Midbrain (tissue), 1 donor: ENCODE measurements at regions not wholly inside any gene's neighbourhood (a gene's known extent, or its start where the extent isn't known, plus 50 kb on each side); places are given as distances from the start of the nearest gene placed in this dataset.
A peak's percentile ranks its signal among the peaks of the same experiment; 100 is the strongest.

ENCODE experiments used
- DNase-seq: peaks from one replicate; lab custom pipeline; 2025; lab: John Stamatoyannopoulos, UW

DNA sequence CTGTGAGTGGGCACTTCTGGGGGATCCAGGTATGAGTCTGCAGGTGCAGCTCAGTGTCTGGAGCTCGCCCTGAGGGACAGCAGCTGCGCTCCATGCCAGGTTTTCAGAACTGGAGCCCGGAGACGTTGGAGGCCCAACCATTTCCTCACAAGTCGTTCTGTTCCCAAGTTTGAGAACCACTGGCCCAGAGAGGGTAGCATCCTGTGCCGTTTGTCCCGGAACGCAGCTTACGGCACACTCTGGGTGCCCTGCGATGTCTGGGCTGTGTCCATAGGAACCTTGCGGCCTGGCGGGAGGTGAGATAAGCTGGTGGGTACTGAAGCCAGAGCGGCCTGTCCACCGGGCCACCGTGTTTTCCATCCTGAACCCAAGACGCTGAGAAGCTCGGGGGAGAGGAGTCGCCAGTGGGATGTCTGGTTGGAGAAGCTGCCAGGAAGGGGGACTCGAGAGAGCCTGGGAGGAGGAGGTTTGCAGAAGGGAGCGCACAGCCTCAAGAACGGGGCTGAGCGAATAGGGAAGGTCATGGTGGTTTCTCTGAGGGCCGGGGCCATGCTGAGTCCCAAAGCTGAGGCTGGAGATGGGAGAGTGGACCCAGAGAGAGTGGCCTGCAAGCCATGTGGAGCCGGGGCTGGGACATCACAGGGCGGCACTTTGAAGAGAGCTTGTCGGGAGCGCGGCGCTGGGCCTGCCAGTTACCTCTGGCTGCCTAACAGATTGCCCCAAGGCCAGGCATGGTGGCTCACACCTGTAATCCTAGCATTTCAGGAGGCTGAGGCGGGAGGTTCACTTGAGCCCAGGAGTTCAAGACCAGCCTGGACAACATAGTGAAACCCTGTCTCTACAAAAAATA is 211.0 kb upstream of the GSE1 start:
- DNase-seq: no peak

DNA sequence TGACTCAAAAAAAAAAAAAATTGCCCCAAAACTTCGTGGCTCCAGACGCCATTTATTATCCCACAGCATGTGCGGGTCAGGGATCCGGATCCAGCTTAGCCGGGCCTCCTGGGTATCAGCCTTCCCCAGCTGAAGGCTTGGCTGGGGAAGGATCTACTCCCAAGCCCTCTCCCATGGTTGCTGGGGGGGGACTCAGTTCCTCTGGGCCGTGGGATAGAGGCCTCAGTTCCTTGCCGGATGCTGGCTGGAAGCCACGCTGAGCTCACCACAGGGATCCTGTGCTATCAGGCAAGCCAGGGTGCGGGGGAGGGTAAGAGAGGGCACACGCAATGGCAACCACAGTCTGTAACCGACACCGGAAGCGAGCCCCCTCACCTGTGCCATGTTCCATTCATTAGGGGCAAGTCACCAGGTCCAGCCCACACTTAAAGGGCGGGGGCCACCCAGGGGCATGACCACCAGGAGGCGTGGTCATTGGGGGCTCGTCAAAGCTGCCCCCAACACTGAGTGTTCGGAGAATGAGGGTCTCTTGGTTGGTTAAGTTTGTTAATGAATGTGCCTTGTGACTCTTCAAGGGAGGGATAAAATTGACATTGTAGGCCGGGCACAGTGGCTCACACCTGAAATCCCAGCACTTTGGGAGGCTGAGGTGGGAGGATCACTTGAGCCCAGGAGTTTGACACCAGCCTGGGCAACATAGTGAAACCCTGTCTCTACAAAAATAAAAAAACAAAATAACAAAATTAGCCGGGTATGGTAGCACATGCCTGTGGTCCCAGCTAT is 210.0 kb upstream of the GSE1 start:
- DNase-seq: no peak

DNA sequence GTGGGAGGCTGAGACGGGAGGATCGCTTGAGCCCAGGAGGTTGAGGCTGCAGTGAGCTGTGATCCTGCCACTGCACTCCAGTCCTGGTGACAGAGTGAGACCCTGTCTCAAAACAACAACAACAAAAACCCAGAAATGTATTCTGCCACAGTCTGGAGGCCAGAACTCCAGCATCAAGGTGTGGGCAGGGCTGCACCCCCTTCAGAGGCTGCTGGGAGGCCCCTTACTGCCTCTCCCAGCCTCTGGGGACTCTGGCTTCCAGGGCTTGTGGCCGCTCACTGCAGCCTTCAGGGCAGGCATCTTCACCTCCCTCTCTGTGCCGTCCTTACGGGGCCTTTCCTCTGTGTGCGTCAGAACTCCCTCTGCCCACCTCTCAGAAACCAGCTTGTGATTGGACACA is 209.4 kb upstream of the GSE1 start:
- DNase-seq: no peak

DNA sequence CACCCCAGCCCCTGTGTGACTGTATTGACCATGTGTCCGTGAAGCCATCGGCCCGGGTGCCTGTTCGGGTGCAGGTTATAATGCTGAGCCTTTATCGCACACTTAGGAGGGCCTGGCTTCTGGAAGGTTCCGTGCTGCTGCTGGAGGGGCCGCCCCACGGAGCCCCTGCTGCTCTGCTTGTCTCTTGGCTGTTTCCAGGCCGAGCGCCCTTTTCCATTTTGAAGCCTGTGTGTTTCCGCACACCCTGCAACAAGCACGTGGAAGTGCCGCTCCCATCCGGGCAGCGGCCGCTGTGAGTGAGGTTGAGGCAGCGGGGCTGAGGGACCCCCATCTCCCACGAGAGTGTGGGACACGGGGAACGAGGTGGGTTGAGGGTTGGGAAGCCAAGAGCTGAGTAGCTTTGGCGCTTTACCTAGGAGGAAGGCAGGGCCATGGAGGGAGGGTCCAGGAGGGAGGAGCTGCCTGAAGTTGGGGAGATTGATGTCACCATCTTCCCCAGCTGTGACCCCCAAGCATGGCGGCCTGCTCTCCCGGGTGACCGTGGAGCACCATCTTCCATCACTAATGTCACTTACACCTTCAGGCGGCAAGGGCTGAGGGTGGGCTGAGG is 200.1 kb upstream of the GSE1 start:
- DNase-seq: no peak

DNA sequence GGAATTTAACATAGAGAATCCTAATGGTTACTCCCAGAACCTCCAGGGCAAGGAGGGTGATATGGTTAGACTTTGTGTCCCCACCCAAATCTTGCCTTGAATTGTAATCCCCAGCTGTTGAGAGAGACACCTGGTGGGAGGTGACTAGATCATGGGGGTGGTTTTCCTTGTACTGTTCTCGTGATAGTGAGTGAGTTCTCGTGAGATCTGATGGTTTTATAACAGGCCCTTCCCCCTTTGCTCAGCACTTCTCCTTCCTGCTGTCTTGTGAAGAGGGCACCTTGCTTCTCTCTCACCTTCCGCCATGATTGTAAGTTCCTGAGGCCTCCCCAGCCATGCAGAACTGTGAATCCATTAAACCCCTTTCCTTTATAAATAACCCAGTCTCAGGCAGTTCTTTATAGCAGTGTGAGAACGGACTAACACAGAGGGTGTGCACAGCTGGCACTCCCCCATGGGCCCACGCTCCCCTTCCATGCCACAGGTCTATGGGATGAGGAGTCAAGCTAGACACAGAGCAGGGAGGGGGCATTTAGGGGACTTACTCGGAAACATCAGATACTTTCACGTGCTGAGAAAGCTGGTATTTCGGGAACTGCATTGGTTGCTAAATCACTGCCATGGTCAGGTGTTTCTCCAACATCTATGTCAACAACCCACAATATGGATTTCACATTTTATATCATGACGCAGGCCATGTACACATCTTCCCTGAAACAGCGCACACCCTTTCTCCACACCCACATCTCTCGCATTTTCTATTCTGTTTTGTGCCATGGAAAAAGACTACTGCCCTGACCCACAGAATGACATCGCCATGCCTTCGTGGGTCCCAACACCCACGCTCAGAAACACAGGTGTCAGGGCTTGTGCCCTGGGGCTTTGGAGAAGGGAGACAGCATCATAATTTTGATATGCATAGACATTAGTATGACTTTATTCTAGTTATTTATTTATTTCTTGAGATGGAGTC is 199.1 kb upstream of the GSE1 start:
- no peak for DNase-seq

DNA sequence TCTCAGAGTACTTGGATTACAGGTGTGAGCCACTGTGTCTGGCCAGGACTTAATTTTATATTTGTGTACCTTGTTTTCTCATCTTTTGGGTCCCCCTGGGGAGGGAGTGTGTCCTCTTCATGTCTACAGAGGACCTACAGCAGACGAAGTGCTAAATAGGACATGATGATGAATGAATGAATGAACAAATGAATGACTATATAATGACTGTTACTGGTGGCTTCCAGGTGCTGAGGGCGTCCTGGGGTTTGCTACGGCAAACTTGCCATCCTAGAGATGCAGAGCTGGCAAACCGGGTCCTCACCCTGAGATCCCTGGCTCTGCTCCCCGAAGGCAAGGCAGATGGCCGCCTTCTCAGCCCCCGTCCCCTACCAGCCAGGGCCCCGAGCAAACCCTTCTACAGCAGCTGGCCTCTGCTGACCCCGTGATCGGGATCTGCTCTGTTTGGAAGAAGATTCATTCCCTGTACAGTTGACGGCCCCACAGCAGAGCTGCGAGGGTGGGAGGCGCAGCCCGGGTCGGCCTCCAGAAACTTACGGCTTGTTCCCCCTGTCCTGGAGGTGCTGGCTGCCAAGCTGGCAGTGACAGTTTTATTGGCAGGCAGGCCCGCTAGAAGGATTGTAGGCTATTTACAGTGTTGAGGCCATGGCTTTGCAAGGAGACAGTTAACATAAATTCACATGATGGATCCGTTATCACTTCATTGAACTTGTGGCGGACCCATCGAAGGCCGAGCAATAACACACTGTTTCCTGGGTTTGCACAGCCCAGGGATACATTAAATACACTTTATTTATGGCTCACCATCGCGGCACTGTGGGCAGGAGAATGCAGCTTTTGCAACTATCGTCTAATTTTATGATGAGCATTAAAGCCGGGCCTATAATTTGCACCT is 197.7 kb upstream of the GSE1 start:
- DNase-seq: no peak

DNA sequence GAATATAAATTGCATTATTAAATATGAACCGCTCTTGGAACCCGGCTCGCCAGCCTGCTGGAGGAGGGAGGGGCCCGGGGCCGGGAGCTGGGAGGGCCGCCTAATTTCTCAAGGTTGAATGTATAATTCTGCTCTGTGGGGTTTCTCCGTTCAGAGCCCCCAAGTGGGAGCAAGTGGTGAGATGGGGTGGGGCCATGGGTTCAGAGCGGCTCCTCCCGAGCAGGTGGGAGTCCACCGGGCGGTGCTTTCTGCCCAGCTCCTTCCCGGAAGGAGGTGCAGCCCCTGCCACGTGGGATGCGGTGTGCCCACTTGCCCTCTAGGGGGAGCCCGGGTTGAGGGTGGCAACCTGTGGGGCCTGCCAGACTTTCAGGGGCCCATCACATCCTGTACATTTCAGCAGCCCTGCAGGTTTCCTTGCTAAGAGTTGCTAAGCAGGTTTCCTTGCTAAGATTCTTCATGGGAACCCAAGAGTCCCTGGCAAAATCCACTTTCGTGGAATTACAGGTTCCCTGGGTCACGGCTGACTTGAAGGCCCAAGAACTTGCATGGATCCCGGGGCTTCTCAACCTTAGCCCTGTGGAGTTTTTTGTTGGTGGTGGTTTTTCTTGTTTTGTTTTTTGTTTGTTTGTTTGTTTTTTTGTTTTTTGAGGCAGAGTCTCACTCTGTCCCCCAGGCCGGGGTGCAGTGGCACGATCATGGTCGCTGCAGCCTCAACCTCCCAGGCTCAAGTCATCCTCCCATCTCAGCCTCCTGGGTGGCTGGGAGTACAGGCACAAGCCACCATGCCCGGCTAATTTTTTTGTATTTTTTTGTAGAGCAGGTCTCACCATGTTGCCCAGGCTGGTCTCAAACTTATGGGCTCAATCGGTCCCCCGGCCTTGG is 196.7 kb upstream of the GSE1 start:
- peak; percentile 5 for DNase-seq

DNA sequence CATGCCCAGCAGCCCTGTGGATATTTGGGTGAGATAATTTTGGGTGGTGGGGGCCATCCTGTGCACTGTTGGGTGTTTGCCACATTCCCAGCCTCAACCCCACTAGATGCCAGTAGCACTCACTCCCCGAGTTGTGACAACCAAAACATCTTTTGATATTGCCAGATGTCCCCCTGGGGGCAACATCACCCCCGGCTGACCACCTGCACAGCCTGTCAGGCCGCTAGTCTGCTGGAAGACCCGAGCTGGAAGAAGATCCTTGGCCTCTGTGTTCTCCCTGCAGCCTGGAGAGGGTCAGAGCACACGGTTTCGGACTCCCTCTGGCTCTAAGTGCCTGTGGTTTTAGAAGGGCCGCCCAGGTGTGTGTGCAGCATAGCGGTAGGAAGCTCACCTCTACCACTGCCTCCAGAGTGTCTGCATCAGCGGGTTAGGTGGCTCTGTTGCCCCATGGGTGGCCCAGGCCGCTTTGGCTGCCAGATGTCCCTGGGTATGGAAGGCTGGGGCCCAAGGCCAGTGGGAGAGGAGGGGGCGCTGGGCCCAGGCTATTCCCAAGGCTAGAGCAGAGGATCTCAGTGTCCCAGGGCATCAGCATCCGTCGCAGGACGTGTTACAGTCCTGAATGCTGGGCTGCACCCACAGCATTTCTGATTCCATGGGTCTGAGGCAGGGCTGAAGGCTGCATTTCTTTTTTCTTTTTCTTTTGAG is 195.8 kb upstream of the GSE1 start:
- DNase-seq: no peak

DNA sequence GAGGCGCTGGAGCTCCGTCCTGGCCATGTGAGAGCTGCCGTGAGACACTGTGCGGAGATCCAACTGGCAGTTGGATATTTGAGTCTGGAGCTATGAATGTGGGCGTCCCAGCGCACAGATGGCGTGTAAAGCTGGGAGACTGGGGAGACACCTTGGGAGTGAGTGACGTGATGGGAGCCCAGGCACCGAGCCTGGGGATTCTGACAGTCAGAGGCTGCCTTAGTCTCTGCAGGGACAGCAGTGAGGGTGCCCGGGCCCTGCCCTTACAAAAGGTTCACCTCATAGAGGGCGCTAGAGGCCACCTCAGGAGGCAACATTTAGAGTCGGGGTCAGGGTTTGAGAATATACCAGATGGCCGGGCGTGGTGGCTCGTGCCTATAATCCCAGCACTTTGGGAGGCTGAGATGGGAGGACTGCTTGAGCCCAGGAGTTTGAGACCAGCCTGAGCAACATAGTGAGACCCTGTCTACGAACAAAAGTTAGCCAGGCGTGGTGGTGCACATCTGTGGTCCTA is 194.1 kb upstream of the GSE1 start:
- DNase-seq: no peak

DNA sequence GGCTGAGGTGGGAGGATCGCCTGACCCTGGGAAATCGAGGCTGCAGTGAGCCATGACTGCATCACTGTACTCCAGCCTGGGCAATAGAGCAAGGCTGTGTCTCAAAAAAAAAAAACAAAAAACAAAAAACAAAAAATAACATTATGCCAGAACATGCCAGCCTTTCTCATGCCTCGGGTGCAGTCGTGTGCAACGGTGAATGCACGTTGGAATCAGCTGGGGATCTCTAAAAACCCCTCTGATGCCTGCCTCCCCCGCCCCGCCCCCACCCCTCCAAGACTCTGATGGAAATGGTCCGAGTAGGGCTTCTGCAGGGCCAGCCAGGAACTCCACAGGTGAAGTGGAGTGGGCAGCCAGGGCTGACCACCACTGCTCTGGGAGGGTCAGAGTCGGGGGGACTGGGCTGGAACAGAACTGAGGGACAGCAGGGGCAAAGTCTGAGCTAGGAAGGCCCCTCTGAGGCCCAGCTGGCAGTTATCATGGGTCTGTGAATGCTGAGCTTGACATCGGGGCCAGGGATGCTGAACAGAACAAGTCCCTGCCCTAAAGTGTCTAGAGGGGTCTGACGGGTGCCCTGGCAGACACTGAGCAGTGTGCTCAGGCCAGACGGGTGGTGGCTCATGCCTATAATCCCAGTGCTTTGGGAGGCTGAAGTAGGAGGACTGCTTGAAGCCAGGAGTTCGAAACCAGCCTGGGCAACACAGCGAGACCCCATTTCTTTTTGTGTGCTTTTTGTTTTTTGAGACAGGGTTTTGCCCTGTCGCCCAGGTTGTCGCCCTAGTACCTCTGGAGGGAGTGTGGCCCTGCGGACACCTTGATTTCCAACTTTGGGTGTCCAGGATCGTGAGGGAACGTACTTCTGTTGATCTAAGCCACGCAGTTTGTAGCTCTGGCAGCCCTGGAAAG is 193.4 kb upstream of the GSE1 start:
- no peak for DNase-seq

DNA sequence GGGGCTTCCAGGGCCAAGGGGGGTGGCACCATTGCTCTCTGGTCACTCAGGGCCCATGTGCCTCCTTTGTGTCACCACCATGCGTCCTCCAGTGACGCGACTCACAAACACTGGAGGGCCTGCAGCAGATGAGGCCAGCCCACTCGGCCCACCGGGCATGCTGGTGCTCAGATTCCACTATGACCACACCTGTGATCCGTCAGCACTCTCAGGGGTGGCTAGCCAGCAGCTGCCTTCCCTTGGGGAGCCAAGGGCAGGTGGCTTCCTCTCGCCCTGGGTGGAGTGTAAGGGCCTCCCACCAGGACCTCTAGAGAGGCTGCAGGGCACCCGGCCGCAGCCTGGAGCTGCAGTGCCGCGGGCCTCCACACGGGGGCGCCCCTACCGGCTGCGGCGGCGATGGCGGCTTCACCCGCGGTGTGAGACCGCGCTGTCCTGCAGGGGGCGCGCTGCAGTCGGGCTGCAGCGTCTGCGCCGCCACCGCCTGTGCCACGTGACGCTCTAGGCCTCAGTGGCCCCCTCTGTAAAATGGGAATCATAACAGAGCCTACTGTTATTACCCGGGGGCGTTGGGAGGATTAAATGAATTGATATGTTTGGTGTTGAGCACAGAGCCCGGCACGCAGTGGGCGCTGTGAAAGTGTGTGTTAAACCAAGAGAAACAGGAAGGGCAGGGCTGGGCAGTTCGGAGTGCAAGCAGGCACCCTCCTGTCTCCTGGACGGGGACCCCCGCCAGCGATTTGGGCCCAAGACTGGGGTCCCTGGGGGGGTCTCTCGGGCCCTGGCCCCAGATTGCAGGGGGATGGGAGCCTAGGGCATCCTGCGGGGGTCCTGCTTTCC is 192.4 kb upstream of the GSE1 start:
- no peak for DNase-seq

DNA sequence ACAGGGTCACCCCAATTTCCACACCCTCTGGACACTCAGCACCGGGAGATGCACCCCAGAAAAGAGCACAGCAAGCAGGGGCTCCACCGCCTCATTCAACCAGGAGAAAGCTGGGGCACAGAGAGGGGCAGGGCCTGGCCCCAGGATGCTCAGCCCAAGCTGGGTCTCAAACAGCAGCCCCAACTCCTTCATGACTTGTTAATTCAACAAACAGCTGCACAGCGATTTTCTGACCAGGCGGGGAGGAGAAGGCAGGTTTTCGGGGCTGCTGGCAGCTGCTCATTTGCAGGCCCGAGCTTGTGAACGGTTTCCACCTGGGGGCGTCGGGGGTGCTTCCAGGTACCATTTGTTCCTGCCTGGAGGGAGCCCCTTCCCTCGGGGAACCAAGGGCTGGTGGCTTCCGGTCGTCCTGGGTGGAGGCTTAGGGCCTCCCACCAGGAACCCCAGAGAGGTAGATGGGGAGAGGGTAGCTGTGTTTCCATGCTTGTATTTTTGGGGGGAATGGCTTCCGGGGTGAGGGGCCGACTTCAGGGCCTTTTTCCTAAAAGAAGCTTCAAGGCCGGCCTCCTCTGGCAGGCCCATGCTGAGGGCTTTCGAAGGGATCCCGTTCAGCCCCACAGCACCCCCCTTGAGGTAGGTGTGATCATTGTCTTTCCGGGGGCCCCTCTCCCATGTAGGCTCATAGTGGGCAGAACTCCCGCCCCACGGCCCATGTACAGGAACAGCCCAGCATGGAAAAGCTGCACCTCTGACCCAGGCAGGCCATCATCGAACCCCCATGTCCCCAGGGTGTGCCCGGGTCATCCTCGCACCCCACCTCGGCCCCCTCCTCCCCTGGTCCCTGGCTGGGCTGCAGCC is 191.6 kb upstream of the GSE1 start:
- no peak for DNase-seq

DNA sequence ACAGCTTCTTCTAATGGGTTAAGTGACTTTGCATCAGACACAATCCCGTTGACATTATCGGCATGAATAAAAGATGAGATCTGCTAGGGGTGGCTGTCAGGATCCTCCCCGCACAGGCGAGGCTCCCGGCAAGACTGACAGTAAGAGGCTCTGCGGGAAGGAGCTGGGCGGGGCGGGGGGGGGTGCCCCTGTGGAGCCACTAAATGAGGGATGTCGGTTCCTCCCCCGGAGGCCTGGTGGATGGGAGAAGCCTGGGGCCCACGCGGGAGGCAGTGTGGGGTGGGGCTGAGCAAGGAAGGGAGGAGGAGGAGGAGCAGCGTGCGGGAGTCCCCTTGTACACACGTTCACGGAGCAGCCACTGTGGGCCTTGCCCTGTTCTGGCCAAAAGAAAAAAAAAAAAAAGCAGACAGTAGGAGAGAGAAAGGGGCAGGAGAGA is 190.9 kb upstream of the GSE1 start:
- DNase-seq: no peak

DNA sequence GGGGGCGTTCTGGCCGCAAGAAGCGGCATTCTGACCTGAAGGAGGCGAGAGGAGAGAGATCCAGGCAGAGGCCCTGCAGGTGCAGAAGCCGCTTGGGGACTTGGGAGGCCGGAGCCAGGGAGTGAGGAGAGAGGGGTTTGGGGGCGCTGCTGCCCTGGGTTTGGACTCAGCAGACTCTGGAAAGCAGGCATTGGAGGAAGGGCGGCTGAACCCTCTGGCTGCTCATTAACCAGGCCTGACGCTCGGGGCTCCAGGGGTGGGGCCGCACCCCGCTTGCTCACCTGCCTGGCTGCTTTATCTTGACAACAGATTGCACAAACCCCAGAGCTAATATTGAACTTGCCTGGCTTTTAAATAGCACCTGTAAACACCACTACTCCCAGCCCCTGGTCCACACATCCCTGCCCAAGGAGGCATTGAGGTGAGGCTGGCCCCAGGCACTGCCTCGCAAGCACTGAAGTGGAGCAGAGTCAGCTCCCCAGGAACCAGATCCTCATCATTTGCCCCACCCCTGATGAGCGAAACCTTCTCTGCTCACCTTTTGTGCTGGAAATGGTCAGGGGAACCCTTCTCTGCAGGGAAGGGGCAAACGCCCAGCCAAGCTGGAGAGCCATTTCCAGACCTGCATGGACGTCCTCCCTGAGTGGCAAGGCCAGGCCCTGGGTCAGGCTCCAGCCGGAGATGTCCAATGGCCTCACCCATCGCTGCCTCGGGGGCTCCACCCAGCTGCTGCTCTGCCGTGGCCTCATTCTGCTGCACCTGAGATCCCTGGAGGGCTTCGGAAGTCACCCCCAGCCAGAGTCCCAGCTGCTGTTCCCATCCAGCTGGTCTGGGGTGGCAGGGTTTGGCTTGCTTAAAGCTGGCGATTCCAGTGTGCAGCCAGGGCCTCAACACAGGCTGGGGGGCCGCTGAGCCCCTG is 190.2 kb upstream of the GSE1 start:
- no peak for DNase-seq

DNA sequence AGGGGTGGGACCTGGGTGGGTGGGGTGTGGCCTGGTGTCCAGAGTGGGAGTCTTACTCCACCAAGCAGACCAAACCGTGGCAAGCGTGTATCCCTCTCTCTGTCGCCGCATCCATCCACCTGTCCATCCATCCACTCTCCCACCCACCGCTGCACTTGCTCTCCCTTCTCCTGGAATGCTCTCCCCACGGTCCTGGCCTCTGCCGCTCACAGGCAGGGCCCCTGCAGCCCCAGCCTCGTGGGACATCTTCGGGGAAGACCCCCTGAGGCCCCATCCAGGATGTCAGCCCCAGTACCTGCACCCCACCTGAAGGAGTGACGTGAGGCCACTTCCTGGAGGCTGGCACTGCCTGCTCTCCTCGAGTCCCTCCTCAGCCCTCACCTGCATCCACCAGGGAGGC is 189.5 kb upstream of the GSE1 start:
- no peak for DNase-seq
